ENCODE measurements at regions not wholly inside any gene's neighbourhood (a gene's known extent, or its start where the extent isn't known, plus 50 kb on each side); places are given as distances from the start of the nearest gene placed in this dataset.

- intact Hi-C loops (cut with DNase I): no loop called here
- TF ChIP-seq, protein P1, sequence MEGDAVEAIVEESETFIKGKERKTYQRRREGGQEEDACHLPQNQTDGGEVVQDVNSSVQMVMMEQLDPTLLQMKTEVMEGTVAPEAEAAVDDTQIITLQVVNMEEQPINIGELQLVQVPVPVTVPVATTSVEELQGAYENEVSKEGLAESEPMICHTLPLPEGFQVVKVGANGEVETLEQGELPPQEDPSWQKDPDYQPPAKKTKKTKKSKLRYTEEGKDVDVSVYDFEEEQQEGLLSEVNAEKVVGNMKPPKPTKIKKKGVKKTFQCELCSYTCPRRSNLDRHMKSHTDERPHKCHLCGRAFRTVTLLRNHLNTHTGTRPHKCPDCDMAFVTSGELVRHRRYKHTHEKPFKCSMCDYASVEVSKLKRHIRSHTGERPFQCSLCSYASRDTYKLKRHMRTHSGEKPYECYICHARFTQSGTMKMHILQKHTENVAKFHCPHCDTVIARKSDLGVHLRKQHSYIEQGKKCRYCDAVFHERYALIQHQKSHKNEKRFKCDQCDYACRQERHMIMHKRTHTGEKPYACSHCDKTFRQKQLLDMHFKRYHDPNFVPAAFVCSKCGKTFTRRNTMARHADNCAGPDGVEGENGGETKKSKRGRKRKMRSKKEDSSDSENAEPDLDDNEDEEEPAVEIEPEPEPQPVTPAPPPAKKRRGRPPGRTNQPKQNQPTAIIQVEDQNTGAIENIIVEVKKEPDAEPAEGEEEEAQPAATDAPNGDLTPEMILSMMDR (IDR thresholded peaks at IDR 0.05): no peak
- TF ChIP-seq POLR2A (IDR thresholded peaks at IDR 0.05): no peak
- Histone ChIP-seq H3K9me3 (no peaks in the 10 kb centered on the region), H3K36me3 (no peaks in the 10 kb centered on the region), H3K27ac (no peak overlapping the region), H3K4me1 (no peaks in the 10 kb centered on the region), H3K4me3 (replicated peaks in 1 of 3) (no peak overlapping the region), H3K27me3 (no peaks in the 10 kb centered on the region)
- DNase-seq: no peak
- 72 to 75% methylated on average over 3 of the region's 3 CpGs for WGBS, 2 donors
These were observed 405.0 kb upstream of the LRFN5 start for GRCh38 chr14:41201696-41202095.

GRCh38 chr14:41187868-41188267 is 418.8 kb upstream of the LRFN5 start:
- intact Hi-C loops (cut with DNase I): no loop called here

GRCh38 chr14:41171045-41171444 is 435.6 kb upstream of the LRFN5 start:
- TF ChIP-seq, protein P1 (IDR thresholded peaks at IDR 0.05): no peak
- no peak for TF ChIP-seq POLR2A (IDR thresholded peaks at IDR 0.05)
- H3K27ac ChIP-seq: no peak overlapping the region
- H3K36me3 ChIP-seq: no peaks in the 10 kb centered on the region
- H3K4me1 ChIP-seq: no peaks in the 10 kb centered on the region
- no peak overlapping the region for H3K4me3 ChIP-seq (replicated peaks in 1 of 3)
- no peak for DNase-seq
- 74% methylated on average over 3 of the region's 3 CpGs for WGBS, 2 donors
- no peaks in the 10 kb centered on the region for H3K9me3 ChIP-seq
- no peaks in the 10 kb centered on the region for H3K27me3 ChIP-seq
- intact Hi-C loops (cut with DNase I): no loop called here

More at GRCh38 chr14:41187868-41188267, 418.8 kb upstream of the LRFN5 start:
- Histone ChIP-seq H3K36me3 (no peaks in the 10 kb centered on the region), H3K4me3 (replicated peaks in 1 of 3) (no peak overlapping the region), H3K4me1 (no peaks in the 10 kb centered on the region), H3K27ac (no peak overlapping the region), H3K27me3 (no peaks in the 10 kb centered on the region), H3K9me3 (no peaks in the 10 kb centered on the region)
- TF ChIP-seq, protein P1 (IDR thresholded peaks at IDR 0.05): no peak
- TF ChIP-seq POLR2A (IDR thresholded peaks at IDR 0.05): no peak
- DNase-seq: no peak
- 24 to 34% methylated on average over 3 of the region's 3 CpGs for WGBS, 2 donors

- Histone ChIP-seq H3K36me3 (no peaks in the 10 kb centered on the region), H3K9me3 (no peaks in the 10 kb centered on the region), H3K4me3 (replicated peaks in 1 of 3) (no peak overlapping the region), H3K27me3 (no peaks in the 10 kb centered on the region), H3K27ac (no peak overlapping the region), H3K4me1 (no peaks in the 10 kb centered on the region)
- no peak for TF ChIP-seq POLR2A (IDR thresholded peaks at IDR 0.05)
- TF ChIP-seq, protein P1 (IDR thresholded peaks at IDR 0.05): no peak
- DNase-seq: no peak
- WGBS, 2 donors: 88 to 89% methylated on average over 4 of the region's 4 CpGs
- intact Hi-C loops (cut with DNase I): no loop called here
These were observed 439.6 kb upstream of the LRFN5 start for GRCh38 chr14:41167040-41167439.

GRCh38 chr14:41154143-41154807 is 452.4 kb upstream of the LRFN5 start:
- no peak for TF ChIP-seq POLR2A (IDR thresholded peaks at IDR 0.05)
- TF ChIP-seq, protein P1 (IDR thresholded peaks at IDR 0.05): no peak
- no peaks in the 10 kb centered on the region for H3K36me3 ChIP-seq
- no peak overlapping the region for H3K4me3 ChIP-seq (replicated peaks in 1 of 3)
- H3K27ac ChIP-seq: no peak overlapping the region
- intact Hi-C loops (cut with DNase I): no loop called here
- no peaks in the 10 kb centered on the region for H3K9me3 ChIP-seq
- WGBS, 2 donors: 93 to 94% methylated on average over 13 to 36 of the region's 56 CpGs
- H3K27me3 ChIP-seq: no peaks in the 10 kb centered on the region
- no peak for DNase-seq
- H3K4me1 ChIP-seq: no peaks in the 10 kb centered on the region
